CD4-positive, alpha-beta T cell treated with Interleukin-17A for 1 hour (primary cell): ENCODE measurements at regions not wholly inside any gene's neighbourhood (a gene's known extent, or its start where the extent isn't known, plus 50 kb on each side); places are given as distances from the start of the nearest gene placed in this dataset.
"Not testable (repeated sequence)": the region's sequence is repeated elsewhere in the genome, so short reads cannot be mapped to it uniquely, and the experiment has no call there.

Experiments
- DNase-seq: peaks from one replicate; pipeline ENCODE4 v3.0.0-alpha.2; 2020

- no peak for DNase-seq
Observed at GRCh38 chr7:131028295-131028694, 294.3 kb upstream of the KLF14 start.

- DNase-seq, result no peak
Observed at GRCh38 chr7:131029002-131029401, 295.0 kb upstream of the KLF14 start.

DNA sequence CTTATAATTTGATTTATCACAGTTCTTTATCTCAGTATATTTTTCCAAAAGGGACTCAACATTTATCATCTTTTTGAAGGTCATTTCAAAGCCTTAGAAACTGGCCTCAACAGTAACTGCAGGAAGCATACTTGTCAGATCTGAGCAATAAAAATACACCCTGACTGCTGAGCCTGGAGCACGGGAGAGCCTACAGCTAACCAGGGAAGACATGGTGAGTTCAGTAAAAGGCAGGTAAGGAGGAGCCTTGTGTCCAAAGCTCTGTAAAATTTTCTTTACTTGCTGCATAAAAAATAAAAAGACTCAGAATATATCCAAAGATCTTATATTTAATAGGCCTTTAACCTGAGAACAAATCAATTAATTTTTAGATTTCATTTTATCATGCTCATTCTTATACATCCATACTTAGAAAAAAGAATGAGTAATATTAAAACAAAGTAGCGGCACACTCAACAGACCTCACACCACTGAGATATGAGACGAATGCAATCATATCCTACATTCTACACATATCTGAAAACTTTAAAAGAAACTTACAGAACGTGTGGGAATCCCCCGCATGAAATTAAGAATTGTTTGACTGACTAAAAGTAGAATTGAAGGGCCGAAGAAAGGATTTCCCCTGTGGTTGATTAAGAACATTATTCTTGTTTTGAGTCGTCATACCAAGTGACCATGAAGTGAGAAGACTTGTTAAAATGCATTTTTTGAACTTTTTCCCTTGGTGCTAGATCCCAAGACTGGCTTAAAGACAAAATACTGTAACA, 296.4 kb upstream of the MKLN1 start:
- peak; percentile 61 for DNase-seq

DNA sequence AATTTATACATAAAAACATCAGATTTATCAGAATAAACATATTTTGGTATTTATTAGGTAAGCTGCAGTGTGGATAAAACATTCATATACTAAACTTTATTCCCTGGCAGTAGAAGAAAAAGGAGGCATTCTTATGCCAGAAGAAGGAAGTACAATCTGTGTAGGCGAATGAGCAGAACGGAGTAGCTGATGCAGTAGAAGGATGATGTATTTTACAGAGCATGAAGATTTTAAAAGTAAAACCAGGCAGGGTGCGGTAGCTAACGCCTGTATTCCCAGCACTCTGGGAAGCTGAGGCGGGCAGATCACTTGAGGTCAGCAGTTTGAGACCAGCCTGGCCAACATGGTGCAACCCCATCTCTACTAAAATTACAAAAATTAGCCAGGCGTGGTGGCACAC, 294.9 kb upstream of the MKLN1 start:
- DNase-seq, result no peak

DNA sequence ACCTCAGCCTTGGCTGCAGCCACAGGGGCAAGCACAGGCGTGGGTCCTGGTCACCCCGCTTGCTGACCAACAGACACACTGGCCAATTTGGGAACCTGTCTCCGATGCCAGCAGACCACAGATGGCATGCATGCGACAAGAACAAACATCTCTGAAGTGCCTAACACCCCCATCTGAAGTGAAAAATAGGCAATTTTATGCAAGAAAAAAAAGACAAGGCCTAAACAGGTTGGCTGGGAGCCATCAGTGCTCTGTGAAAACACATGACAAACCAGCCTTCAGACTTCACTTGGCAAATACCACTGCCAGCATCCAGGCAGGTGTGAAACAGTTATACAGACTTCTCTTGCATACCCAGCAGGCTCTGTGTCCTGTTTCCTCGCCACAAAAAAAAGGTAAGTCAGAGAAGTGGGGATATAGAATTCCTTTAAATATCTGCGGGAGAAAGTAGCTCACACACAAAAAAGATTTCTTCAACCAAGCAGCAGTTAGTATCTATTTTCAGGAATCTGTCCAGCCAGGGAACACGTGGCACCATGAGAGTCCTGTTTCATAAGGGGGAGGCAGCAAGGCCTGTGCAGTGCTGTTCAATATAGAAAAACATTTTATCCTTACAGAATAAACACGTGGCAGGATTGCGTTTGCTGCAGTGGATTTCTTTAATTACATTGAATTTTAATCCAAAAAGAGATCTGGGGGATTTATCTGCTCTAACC, 293.4 kb upstream of the MKLN1 start:
- no peak for DNase-seq

- DNase-seq, result no peak
Observed at GRCh38 chr7:131035088-131035770, 292.4 kb upstream of the MKLN1 start.

- DNase-seq, result no peak
Observed at GRCh38 chr7:131038153-131038552, 289.5 kb upstream of the MKLN1 start.

DNA sequence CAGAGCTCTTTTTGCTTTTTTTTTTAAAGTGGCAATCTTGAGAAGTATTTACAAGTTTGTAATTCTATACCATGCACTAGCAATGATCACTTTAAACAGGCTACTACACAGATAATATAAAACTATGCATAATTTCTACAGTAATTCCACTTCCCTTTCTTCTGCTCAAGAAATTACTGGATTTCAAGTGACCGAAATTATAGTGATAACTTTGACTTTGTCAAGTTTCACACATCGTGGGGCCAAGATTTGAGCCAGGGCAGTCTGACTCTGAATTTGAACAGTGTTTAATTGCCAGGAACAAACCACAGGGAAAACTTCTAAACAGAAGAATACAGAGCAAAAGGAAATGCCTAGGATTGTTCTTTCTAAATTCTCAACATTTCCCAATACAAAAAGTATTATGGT, 288.3 kb upstream of the MKLN1 start:
- no peak for DNase-seq

DNA sequence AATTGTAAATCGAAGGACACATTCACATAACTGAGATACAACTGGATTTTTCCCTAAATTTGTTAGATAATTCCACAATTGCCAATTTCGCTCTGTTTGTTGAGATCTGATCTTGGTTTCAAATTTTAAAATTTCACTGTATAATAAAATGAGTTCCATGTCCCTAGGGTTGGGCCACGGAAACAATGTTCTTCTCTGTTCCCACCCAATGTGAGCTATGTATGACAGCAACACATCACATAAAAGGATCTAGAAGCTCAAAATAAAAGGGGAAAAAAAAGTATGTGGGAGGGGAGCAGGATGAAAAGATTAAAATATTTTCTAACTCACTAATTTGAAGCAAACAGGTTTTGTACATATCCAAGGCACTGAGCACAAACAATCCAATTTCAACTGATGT, 287.8 kb upstream of the MKLN1 start:
- no peak for DNase-seq

DNA sequence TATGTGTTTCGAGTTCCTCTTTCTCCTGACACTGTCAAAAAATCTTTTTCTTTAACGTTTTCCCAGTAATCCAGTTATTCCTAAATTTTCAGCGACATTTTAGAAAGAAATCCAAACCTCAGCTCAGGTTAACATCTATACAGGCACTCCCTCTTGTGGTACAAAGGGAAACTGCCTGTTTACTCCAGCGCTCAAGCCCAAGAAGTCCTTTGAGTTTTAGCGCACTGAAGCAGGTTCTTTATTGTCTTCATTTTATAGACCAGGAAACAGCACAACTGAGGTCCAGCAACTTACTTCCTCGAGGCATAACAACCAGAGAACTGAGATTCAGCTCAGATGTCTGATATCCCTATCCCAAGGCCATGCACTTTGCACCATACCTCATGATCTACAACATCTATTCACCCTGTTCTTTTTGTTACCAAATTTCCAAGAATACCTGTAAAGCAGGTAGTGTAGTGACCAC, 287.2 kb upstream of the MKLN1 start:
- DNase-seq, result peak; percentile 76

- DNase-seq, result not testable (repeated sequence)
Observed at GRCh38 chr7:131041012-131041695, 286.5 kb upstream of the MKLN1 start.

DNA sequence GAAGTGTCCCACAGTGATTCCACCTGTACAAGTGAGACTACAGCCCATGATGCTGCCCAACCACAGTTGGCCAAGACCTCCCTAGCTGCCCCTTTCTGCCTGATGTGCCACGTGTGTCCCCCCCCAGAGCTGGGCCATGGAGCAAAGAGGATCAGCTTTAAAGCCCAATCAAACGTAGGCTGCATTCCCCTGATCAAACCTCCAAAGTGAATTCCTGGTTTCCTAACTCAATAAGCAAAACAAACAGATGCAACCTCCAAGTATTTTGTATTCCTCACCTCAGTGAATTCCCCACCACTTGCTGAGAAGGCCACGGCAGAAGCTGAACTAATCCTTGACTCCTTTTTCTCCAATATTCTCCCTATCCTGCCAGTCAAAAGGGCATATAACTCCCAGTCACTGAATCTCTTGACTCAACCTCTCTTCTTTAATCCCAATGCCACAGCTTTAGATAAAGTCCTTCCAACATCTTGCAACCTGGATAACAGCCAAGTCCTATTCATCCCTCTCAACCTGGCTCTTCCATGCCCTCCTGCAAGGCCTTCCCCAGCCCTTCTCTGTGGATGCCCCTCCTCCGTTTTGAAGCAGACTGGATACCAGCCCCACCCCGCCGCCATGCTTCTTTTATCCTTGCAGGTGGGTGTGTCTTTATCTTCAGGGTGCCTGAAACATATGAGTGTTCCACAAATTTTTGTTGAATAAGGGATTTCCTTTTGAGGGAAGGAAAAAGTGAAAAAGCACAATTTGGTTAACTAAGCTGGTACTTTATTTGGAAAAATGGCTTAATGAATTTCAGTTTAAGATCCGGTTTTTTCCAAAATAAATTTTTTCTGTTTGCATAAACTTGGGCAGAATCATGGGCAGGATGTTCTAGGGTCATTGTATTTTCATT, 285.2 kb upstream of the MKLN1 start:
- no peak for DNase-seq

DNA sequence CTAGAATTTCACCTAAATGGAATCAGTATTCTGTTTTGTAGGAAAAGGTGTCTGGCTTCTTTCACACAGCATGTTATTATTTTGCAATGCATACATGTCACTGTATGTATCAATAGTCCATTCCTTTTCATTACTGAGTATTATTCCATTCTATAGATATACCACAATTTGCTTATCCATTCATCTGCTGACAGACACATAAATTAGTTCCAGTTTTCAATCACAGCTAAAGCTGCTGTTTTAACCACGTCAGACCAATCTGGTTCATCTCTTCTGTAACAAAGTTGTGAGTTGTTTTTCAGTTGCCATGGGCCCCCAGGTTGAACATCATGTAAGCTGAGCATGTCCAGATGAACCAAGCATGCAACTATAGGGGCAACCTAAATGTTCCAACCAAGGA, 282.1 kb upstream of the MKLN1 start:
- peak; percentile 26 for DNase-seq

GRCh38 chr7:131046246-131046645, 281.4 kb upstream of the MKLN1 start:
- peak; percentile 31 for DNase-seq

GRCh38 chr7:131047651-131048304, 279.9 kb upstream of the MKLN1 start:
- peak; percentile 15 for DNase-seq

GRCh38 chr7:131051304-131051703, 276.4 kb upstream of the MKLN1 start:
- DNase-seq, result no peak

DNA sequence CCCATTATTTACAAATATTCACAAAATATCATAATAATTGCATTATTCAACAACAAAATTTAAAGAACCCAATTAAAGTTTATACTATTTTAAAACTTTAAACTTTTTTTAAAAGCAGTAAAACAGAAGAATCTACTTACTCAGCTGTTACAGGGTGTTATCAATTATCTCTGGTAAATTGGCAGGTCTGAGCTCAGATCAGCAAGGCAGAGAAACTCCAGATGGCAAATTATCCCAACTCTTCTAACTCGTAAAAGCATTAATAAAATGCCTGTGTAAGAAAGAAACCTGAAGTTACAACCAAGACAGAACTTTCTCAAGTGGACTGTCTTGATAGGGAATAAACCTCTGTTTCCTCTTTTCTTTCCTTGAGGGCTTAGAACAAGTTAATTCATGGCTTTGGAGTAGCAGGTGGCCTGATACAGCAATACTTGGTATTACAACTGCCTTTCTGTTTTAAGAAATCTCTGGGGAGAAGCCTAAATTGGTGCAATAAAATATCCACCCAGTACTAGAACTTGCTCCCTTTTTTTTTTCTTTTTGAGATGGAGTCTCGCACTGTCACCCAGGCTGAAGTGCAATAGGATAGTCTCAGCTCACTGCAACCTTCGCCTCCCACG, 275.3 kb upstream of the MKLN1 start:
- DNase-seq, result no peak

DNA sequence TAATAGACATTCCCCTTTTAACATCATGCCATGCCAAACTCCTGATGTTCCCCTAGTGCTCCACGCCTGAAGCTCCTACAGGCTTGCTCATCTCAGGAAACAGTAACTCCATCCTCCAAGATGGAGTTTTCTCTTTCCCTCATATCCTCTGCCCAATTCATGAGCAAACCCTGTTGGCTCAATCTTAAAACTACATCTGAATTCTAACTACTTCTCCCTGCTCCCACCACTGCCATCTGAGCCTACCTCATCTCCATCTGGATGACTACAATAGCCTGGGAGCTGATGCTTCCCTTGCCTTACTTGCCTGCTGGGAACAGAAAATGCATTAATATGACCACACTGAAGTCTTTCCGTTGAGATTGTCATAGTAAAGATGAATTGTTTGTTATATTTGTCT, 271.7 kb upstream of the MKLN1 start:
- no peak for DNase-seq

DNA sequence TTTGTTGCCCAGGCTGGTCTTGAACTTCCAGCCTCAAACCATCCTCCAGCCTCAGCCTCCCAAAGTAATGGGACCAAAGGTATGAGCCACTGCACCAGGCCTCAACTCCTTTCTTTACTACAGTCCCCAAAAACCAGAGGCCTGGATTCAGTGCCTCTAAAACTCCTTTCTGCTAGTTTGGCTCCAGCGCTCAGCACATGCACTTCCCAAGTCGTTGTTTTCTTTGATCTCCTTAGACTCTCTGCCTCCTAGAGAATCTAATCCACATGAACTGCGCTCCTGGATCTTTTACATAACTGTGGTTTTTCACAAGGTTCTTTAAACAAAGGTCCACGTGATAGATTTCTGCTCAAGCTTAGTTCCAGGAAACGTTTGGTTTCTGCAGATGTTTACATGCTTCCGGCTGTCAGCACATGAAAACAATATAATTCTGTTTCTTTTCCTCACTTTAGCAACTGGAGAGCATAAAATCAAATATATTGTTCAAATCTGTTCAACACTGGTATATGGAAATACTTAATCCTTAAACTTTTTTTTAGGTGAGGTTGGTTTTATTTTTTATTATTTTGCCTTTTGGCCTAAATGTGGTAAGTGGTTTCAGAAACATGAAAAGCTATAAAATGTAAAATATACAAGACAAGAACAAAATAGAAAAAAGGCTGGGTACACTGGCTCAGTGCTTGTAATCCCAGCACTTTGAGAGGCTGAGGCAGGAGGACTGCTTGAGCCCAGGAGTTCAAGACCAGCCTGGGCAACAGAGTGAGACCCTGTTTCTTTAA, 270.5 kb upstream of the MKLN1 start:
- DNase-seq, result peak; percentile 80

- DNase-seq, result peak; percentile 75
Observed at GRCh38 chr7:131057794-131058070, 269.9 kb upstream of the MKLN1 start.
